Stimulated activated naive CD8-positive, alpha-beta T cell treated with anti-CD3 and anti-CD28 coated beads, Interleukin-15, amount 100 ng/mL, for 72 hours (primary cell): ENCODE measurements at regions not wholly inside any gene's neighbourhood (a gene's known extent, or its start where the extent isn't known, plus 50 kb on each side); places are given as distances from the start of the nearest gene placed in this dataset.
"Not testable (repeated sequence)": the region's sequence is repeated elsewhere in the genome, so short reads cannot be mapped to it uniquely, and the experiment has no call there.

Source experiments
- ATAC-seq: fragments of 150-1000 bp; cut with Tn5 transposase; 2 replicates; pipeline ENCODE4 v1.10.0; 2021; ENCODE audit warnings: mild to moderate bottlenecking, moderate library complexity
- DNase-seq, 2 donors: peaks; one replicate each; pipeline ENCODE4 v3.0.0; 2021 to 2022
- H3K27ac Mint-ChIP-seq, 2 donors: one replicate each; pipeline ENCODE4 v1.8.0; 2022; ENCODE audit warnings: mild to moderate bottlenecking in 2 of 2, mixed read lengths in 2 of 2, moderate library complexity in 2 of 2
- H3K27me3 Mint-ChIP-seq: one replicate; pipeline ENCODE4 v1.8.0; 2022; ENCODE audit warnings: mixed read lengths
- H3K4me1 Mint-ChIP-seq: one replicate; pipeline ENCODE4 v1.8.0; 2022; ENCODE audit warnings: mild to moderate bottlenecking, mixed read lengths
- H3K4me3 Mint-ChIP-seq, 2 donors: one replicate each; pipeline ENCODE4 v1.8.0; 2022; ENCODE audit warnings: mild to moderate bottlenecking in 2 of 2, mixed read lengths in 2 of 2, moderate library complexity in 1 of 2
- H3K9me3 Mint-ChIP-seq, 2 donors: one replicate each; pipeline ENCODE4 v1.8.0; 2022; ENCODE audit warnings: mixed read lengths in 2 of 2

DNA sequence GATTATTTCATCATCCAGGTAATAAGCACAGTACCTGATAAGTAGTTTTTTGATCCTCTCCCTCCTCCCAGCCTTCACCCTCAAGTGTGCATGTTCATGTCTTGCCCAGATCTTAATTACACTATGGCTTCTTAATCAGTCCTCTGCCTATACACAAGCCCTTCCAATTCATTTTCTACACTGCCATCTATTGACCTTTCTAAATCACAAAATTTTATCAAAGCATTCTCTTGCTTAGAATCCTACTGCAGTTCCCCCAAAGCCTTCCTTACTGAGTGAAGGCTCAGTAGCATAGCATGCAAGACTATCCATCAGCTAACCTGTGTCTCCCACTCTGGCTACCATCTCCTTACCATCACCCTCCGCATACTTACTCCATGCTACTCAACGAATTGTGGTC is 51.3 kb downstream of the ASAH2 start:
- not testable (repeated sequence) for DNase-seq, H3K4me3 Mint-ChIP-seq, H3K4me1 Mint-ChIP-seq, H3K9me3 Mint-ChIP-seq, H3K27ac Mint-ChIP-seq
- H3K27me3 Mint-ChIP-seq: peaks cover 24% of the 10 kb centered on the region
- peak; percentile 37 for ATAC-seq

DNA sequence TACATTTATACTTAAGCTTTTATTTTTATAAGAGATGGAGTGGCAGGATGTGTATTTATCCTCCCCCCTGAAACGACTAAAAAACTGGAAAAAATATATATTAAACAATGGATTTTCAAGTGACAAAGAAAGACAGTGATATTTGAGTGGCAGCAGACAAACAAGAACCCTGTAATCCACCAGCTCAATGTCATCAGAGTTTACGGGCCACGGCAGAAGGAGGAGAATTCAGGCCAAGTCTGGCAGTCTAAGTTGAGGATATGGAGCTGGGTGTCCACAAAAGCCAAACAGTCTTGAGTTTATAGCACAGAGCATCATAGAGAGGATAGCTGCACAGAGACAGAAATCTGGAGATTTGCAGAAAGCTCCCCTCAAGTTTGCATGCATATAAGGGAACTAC is 58.2 kb downstream of the ASAH2 start:
- ATAC-seq, DNase-seq, H3K9me3 Mint-ChIP-seq, H3K4me3 Mint-ChIP-seq, H3K4me1 Mint-ChIP-seq, H3K27ac Mint-ChIP-seq, H3K27me3 Mint-ChIP-seq: not testable (repeated sequence)
